RWPE2 (cell line): ENCODE measurements at regions not wholly inside any gene's neighbourhood (a gene's known extent, or its start where the extent isn't known, plus 50 kb on each side); places are given as distances from the start of the nearest gene placed in this dataset.

Experiments used
- ATAC-seq: fragments of 200-7000 bp; cut with Tn5 transposase; 3 replicates; pipeline ENCODE4 v1.9.1; 2021; ENCODE audit warnings: low read depth
- DNase-seq: peaks from one replicate; pipeline ENCODE4 v3.0.0-alpha.2; 2020; ENCODE audit warnings: low spot score
- H3K27ac ChIP-seq: fragments of 450-650 bp; 2 replicates; pipeline ENCODE4 v1.5.1; 2017; ENCODE audit warnings: mild to moderate bottlenecking; ENCODE audit not compliant: poor library complexity, severe bottlenecking
- H3K27me3 ChIP-seq: fragments of 250-450 bp; sonication (Bioruptor Pico); 2 replicates; pipeline ENCODE4 v1.5.1; 2021; ENCODE audit warnings: mild to moderate bottlenecking, moderate library complexity; ENCODE audit not compliant: insufficient read depth, poor library complexity, severe bottlenecking
- H3K36me3 ChIP-seq: fragments of 250-450 bp; sonication (Bioruptor Pico); 2 replicates; pipeline ENCODE4 v1.5.1; 2020; ENCODE audit warnings: low read depth, mild to moderate bottlenecking, moderate library complexity
- H3K4me1 ChIP-seq: fragments of 250-450 bp; sonication (Bioruptor Pico); 2 replicates; pipeline ENCODE4 v1.5.1; 2021; ENCODE audit warnings: mild to moderate bottlenecking, moderate library complexity; ENCODE audit not compliant: insufficient read depth, poor library complexity, severe bottlenecking
- H3K4me3 ChIP-seq: fragments of 250-450 bp; sonication (Bioruptor Pico); 2 replicates; pipeline ENCODE4 v1.5.1; 2021; ENCODE audit warnings: mild to moderate bottlenecking, moderate library complexity; ENCODE audit not compliant: severe bottlenecking
- H3K9me3 ChIP-seq: fragments of 250-450 bp; sonication (Bioruptor Pico); 2 replicates; pipeline ENCODE4 v1.5.1; 2021; ENCODE audit warnings: mild to moderate bottlenecking, moderate library complexity; ENCODE audit not compliant: severe bottlenecking
- CTCF ChIP-seq: fragments of 450-650 bp; IDR thresholded peaks from one replicate; pipeline ENCODE4 v1.5.1; 2017; ENCODE audit warnings: mild to moderate bottlenecking, moderate library complexity; ENCODE audit not compliant: poor library complexity, severe bottlenecking

GRCh38 chr1:4851385-4852065, 197.1 kb downstream of the AJAP1 start:
- Histone ChIP-seq H3K9me3 (peaks cover 3% of the 10 kb centered on the region), H3K4me1 (no peaks in the 10 kb centered on the region), H3K27me3 (no peaks in the 10 kb centered on the region), H3K27ac (no peak overlapping the region), H3K4me3 (no peak overlapping the region), H3K36me3 (no peaks in the 10 kb centered on the region)
- DNase-seq: no peak
- ATAC-seq: no peak
- no peak for TF ChIP-seq CTCF

DNA sequence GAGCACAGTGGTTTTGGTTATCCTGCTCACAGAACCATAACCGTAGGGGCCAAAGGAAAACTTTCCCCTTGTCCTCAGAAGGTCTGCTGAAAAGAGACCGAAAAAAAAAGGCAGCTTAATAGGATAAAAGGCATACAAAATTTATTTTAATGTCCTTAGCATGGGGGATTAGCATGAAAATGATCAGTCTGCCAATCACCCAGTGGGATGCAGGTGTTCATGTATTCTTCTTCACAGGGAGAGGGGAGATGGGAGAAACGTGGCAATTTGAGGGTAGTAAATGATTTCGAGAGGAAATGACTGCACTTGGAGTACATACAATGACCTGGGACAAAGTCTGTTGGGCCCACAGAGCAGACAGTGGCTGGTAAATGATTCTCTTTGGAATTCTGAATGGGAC, 194.0 kb downstream of the AJAP1 start:
- peaks cover 6% of the 10 kb centered on the region for H3K9me3 ChIP-seq
- H3K27me3 ChIP-seq: no peaks in the 10 kb centered on the region
- H3K4me1 ChIP-seq: no peaks in the 10 kb centered on the region
- no peak for ATAC-seq
- no peak for TF ChIP-seq CTCF
- no peak overlapping the region for H3K27ac ChIP-seq
- no peak overlapping the region for H3K4me3 ChIP-seq
- no peak for DNase-seq
- no peaks in the 10 kb centered on the region for H3K36me3 ChIP-seq

DNA sequence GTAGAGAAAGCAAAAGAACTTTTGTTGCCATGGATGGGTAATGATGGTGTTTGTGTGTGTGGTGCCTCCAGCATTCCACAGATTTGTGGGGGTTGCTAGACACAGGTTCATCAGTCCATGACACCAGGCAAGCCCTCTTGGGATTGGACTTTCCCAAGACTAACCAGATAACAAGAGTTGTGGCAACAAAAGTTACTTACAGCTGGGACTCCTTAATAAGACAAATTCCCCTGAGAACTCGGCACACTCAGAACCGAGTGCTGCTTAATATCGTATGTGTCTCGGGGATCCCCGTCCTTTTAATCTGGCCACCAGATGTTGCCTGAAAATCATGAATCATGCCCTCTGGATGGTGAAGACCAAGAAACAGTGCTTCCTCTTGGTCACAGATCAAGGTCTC, 193.3 kb downstream of the AJAP1 start:
- no peaks in the 10 kb centered on the region for H3K4me1 ChIP-seq
- no peak for ATAC-seq
- TF ChIP-seq CTCF: no peak
- H3K27me3 ChIP-seq: no peaks in the 10 kb centered on the region
- DNase-seq: no peak
- H3K4me3 ChIP-seq: no peak overlapping the region
- H3K36me3 ChIP-seq: no peaks in the 10 kb centered on the region
- H3K9me3 ChIP-seq: peaks cover 6% of the 10 kb centered on the region
- H3K27ac ChIP-seq: no peak overlapping the region
